ENCODE measurements at regions not wholly inside any gene's neighbourhood (a gene's known extent, or its start where the extent isn't known, plus 50 kb on each side); places are given as distances from the start of the nearest gene placed in this dataset.
"Not testable (repeated sequence)": the region's sequence is repeated elsewhere in the genome, so short reads cannot be mapped to it uniquely, and the experiment has no call there.

GRCh38 chr1:188752027-188752426, 1725.6 kb downstream of the BRINP3 start:
- not testable (repeated sequence) for DNase-seq (ENCODE audit: low spot score)

DNA sequence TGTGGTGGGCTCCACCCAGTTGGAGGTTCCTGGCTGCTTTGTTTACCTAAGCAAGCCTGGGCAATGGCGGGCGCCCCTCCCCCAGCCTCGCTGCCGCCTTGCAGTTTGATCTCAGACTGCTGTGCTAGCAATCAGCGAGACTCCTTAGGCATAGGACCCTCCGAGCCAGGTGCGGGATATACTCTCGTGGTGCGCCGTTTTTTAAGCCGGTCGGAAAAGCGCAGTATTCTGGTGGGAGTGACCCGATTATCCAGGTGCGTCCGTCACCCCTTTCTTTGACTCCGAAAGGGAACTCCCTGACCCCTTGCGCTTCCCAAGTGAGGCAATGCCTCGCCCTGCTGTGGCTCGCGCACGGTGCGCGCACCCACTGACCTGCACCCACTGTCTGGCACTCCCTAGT, 1719.9 kb downstream of the BRINP3 start:
- not testable (repeated sequence) for DNase-seq (ENCODE audit: low spot score)

- DNase-seq (ENCODE audit: low spot score) = no peak
Observed at GRCh38 chr1:188761226-188761625, 1716.4 kb downstream of the BRINP3 start.

DNA sequence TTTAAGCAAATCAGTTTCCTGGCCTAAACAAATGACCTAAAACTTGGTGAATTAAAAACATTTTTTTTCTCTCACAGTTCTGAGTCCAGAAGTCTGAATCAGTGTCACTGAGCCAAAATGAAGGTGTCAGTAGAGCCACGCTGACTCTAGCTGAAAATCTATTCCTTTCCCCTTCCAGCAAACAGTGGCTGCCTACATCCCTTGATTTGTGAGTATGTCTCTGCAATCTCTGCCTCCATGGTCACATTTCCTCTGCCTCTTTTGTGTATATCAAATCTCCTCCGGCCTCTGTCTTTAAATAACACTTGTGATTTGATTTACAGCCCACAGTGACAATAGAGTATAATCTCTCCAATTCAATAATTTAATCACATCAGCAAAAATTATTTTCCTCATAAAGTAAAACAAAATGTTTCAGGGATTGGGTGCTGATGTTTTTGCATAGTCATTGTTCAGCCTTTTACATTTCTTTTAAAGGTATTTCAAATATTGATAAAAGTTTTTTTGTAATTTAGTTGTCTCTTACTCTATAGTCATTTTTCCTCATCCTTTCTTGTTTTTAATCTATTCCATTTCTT, 1715.4 kb downstream of the BRINP3 start:
- DNase-seq (ENCODE audit: low spot score) = no peak

DNA sequence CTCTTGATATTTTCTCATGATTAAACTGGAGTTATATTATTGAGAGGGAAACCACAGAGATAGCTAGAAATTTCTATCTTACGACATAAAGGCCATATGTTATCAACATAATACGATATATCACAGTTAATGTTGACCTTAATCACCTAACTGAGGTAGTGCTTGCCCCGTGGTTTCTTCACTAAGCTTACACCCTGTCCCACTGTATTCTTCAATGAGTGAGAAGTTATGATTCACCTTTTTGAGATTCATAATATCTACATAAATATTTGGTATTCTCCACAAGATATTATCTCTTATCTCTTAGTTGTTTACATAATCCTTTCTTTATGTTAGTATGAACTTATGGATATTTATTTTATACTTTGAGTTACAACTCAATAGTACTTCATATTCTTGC, 1714.1 kb downstream of the BRINP3 start:
- DNase-seq (ENCODE audit: low spot score) = no peak

- no peak for DNase-seq (ENCODE audit: low spot score)
Observed at GRCh38 chr1:188769181-188769580, 1708.5 kb downstream of the BRINP3 start.

GRCh38 chr1:188769936-188770335, 1707.7 kb downstream of the BRINP3 start:
- no peak for DNase-seq (ENCODE audit: low spot score)

- DNase-seq (ENCODE audit: low spot score) = no peak
Observed at GRCh38 chr1:188778578-188778977, 1699.1 kb downstream of the BRINP3 start.

DNA sequence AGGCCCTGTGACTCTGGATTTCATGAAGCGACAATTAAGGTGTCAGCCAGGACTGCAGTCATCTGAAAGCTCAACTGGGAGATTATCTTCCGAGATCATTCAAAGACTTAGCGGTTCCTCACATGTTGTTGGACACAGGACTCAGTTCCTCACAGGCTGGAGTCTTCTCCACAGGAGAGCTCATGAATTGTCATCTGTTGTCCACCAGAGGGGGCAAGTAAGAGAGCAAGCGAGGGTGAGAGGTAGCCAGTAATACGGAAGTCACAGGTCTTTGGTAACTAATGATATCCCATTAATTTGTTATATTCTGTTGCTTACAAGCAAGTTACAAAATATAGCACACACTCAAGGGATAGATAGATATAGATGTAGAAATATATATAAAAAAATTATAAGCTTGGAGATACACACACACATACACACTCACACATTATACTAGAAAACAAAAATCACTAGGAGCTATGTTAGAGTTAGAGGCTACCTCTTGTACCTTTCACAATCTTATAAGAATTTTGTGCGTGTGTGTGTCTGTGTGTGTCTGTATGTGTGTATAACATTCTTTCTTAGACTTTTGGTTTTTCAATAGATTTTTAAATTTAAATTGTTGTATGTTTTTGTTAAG, 1695.3 kb downstream of the BRINP3 start:
- peak; percentile 23 for DNase-seq (ENCODE audit: low spot score)

GRCh38 chr1:188794969-188795368, 1682.7 kb downstream of the BRINP3 start:
- no peak for DNase-seq (ENCODE audit: low spot score)

- not testable (repeated sequence) for DNase-seq (ENCODE audit: low spot score)
Observed at GRCh38 chr1:188812153-188812552, 1665.5 kb downstream of the BRINP3 start.

DNA sequence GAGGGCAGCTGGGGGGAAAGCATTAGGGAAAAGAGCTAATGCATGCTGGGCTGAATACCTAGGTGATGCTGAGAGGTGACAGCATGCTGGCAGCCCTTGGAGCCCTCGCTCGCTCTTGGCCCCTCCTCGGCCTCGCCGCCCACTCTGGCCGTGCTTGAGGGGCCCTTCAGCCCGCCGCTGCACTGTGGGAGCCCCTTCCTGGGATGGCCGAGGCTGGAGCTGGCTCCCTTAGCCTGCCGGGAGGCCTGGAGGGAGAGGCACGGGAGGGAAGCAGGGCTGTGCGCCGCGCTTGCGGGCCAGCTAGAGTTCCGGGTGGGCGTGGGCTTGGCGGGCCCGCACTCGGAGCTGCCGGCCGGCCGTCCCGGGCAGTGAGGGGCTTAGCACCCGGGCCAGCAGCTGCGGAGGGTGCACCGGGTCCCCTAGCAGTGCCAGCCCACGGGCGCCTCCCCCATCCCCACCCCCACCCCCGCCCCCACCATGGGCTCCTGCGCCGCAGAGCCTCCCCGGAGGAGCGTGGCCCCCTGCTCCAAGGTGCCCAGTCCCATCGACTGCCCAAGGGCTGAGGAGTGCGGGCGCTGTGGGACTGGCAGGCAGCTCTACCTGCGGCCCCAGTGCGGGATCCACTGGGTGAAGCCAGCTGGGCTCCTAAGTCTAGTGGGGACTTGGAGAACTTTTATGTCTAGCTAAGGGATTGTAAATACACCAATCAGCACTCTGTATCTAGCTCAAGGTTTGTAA, 1664.7 kb downstream of the BRINP3 start:
- DNase-seq (ENCODE audit: low spot score) = not testable (repeated sequence)

DNA sequence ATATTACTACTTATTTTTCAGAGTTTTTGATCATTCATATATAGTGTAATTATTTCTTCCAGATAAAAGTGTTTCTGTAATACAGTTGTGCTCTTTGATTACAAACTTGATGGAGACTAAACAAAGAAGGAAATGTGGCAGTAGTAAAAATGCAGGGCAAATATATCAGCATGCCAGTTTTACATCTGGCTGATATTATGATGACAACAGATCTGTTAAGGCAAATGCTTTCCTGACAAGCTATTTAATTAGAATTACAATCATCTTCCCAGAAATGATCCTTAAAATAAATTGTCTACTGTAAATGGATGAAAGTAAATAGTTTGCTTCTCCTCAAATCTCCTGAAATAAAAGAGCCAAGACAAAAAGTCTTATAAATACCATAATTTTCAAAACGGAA, 1659.8 kb downstream of the BRINP3 start:
- DNase-seq (ENCODE audit: low spot score) = no peak

DNA sequence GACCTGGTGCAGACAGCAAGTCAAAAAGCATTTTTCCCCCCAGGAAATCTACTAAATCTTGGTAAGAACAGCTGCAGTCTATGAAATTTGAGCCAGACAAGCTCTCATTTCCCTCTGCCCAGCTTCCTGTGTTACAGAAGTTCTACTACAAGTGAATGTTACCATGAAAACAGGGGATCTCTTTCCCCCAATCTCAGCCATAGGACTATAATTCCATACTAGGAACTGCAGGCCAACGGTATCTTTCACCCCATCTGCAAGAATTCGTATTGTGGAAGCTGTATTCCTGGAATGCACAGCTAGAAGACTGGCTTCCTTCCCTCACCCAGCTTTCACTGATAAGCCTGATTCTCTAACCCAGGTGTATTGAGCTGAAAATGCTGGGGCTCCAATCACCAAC, 1655.4 kb downstream of the BRINP3 start:
- DNase-seq (ENCODE audit: low spot score) = no peak

DNA sequence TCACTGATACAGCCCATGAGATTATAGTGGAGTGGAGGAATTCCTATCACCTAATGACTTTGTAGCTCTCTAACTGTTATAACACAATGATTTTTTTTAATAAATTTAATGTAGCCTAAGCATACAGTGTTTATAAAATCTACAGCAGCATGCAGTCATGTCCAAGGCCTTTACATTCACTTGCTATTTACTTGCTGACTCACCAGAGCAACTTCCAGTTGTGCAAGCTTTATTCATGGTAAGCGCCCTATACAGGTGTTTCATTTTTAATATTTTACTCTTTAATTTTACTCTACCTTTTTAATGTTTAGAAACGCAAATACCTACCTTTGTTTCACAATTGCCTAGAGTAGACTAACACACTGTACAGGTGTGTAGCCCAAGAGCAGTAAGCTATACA, 1652.2 kb downstream of the BRINP3 start:
- no peak for DNase-seq (ENCODE audit: low spot score)

- no peak for DNase-seq (ENCODE audit: low spot score)
Observed at GRCh38 chr1:188826800-188827199, 1650.9 kb downstream of the BRINP3 start.

DNA sequence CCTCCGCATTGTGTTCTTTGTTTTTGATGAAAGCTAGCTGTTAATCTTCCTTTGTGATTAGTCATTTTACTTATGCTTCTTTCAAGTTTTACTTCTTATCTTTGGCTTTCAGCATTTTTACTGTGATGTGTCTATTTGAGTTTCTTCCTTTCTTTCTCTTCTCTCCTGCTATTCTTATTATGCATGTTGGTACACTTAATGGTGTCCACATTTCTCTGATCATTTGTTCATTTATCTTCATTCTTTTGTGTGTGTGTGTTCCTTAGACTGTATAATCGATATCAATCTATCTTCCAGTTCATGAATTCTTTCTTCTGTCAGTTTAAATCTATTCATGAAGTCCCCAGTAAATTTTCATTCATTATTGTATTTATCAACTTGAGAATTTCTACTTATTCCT, 1650.3 kb downstream of the BRINP3 start:
- DNase-seq (ENCODE audit: low spot score) = no peak

- DNase-seq (ENCODE audit: low spot score) = not testable (repeated sequence)
Observed at GRCh38 chr1:188841111-188841696, 1636.5 kb downstream of the BRINP3 start.

DNA sequence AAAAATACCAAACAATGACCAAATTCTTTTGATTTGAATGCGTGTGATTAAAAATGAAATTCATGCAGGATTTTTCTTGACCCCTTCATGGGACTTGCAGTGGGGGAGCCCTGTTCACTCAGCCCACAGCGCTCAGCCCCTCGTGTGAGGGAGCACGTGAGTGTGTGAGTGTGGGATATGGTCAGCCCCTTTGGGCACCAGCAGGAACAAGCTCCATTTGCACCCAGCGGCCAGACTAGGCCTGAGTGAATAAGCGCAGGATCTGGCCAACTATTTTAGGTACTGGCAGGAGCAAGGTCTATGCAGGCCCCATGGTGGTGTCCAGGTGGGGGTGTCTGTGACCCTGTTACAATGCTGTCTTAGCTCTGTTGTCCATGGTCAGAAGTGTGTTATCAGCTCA, 1631.2 kb downstream of the BRINP3 start:
- no peak for DNase-seq (ENCODE audit: low spot score)

- no peak for DNase-seq (ENCODE audit: low spot score)
Observed at GRCh38 chr1:188857526-188858087, 1620.1 kb downstream of the BRINP3 start.

- no peak for DNase-seq (ENCODE audit: low spot score)
Observed at GRCh38 chr1:188867614-188868013, 1610.0 kb downstream of the BRINP3 start.

DNA sequence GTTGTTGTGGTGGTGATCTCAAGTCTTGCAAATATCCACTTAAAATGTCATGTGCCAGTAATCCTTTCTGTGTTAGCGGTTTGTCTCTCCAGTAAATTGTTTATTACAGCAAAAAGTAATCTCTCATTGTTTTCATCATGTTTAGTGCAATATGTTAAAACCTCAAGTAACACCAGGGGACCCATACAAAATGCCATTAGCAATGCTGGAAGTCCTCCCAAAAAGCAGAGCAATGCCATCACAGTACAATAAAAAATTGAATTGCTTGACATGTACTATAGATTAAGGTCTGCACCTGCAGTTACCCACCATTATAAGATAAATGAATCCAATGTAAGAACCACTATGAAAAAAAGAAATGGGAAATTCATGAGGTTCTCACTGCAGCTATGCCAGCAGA, 1606.5 kb downstream of the BRINP3 start:
- no peak for DNase-seq (ENCODE audit: low spot score)

DNA sequence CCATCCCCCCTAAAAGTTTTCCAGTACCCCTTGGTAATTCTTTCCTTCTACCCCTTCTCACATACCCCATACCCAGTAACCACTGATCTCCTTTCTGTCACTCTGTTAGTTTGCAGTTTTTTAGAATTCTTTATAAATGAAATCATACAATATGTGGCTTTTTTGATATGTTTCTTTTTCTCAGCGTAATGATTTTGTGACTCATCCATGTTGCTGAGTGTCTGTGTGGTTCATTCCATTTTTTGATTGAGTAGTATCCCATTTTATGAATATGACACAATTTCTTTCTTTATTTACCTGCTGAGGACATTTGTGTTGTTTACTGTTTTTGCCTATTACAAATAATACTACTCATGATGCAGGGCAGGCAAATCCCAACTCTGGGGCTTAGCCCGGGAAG, 1605.3 kb downstream of the BRINP3 start:
- DNase-seq (ENCODE audit: low spot score) = no peak
